Endothelial cell of umbilical vein (primary cell): ENCODE measurements at regions not wholly inside any gene's neighbourhood (a gene's known extent, or its start where the extent isn't known, plus 50 kb on each side); places are given as distances from the start of the nearest gene placed in this dataset.

Experiments used
- BruUV-seq: library from RNA; stranded (reverse); fragments of 400-500 nt; replicated peaks from 2 replicates; lab custom pipeline; 2021; lab: Mats Ljungman, UMichigan
- CTCF ChIA-PET: fragments of 300-600, 350-600 bp; sonication (Branson Sonifier 250); formaldehyde crosslinking; loops from one replicate; lab custom pipeline; 2021; ENCODE audit warnings: antibody characterized with exemption, inconsistent platforms; lab: Charles Lee
- POLR2A ChIA-PET: fragments of 300-600, 350-600 bp; sonication (Branson Sonifier 250); formaldehyde crosslinking; loops from one replicate; lab custom pipeline; 2021; ENCODE audit warnings: antibody characterized with exemption, inconsistent platforms; lab: Charles Lee
- DNase-seq: peaks from one replicate; pipeline ENCODE4 v3.0.0-alpha.2; 2011; ENCODE audit warnings: low read depth, low spot score
- FAIRE-seq: peaks from 2 replicates; lab custom pipeline; 2011; peaks lifted over from hg19 to GRCh38; lab: Jason Lieb, UNC
- H2AFZ ChIP-seq: 2 replicates; pipeline ENCODE4 v1.6.0; 2012; ENCODE audit warnings: low read depth, low read length, control low read depth, inconsistent platforms
- H3K27ac ChIP-seq: 2 replicates; pipeline ENCODE4 v1.5.1; 2011; ENCODE audit warnings: low read depth, mild to moderate bottlenecking, control low read depth, low read length, moderate library complexity; ENCODE audit not compliant: insufficient read depth
- H3K27me3 ChIP-seq, 2 experiments: 2 replicates each; pipeline versions ENCODE4 v1.6.0 to v1.6.1; 2011; ENCODE audit warnings: low read length in 2 of 2, mixed read lengths in 1 of 2; ENCODE audit not compliant: control insufficient read depth in 2 of 2, insufficient read depth in 2 of 2
- H3K36me3 ChIP-seq, 2 experiments: 2 replicates in 1 of 2; 3 replicates in 1 of 2; pipeline ENCODE4 v1.5.1; 2011; ENCODE audit warnings: low read length in 2 of 2, mild to moderate bottlenecking in 1 of 2, moderate library complexity in 1 of 2; ENCODE audit not compliant: control insufficient read depth in 2 of 2, insufficient read depth in 2 of 2; ENCODE audit errors: extremely low read depth in 1 of 2
- H3K4me1 ChIP-seq: 3 replicates; pipeline ENCODE4 v1.5.1; 2011; ENCODE audit warnings: mild to moderate bottlenecking, low read length; ENCODE audit not compliant: control insufficient read depth, insufficient read depth; ENCODE audit errors: extremely low read depth
- H3K4me2 ChIP-seq: 2 replicates; pipeline ENCODE4 v1.6.1; 2011; ENCODE audit warnings: low read length, control low read depth, mixed read lengths; ENCODE audit not compliant: insufficient read depth
- H3K4me3 ChIP-seq, 3 experiments: fragments of 200-600 bp in 1 of 3; sonication (generic), shearing (Covaris generic) in 1 of 3; replicated peaks in 1 of 3; 2 replicates each; pipeline ENCODE4 v1.5.1; 2011 to 2016; ENCODE audit warnings: control low read depth in 3 of 3, low read length in 3 of 3, mild to moderate bottlenecking in 2 of 3, inconsistent platforms in 1 of 3, low read depth in 1 of 3, moderate library complexity in 1 of 3; ENCODE audit not compliant: insufficient read depth in 1 of 3
- H3K79me2 ChIP-seq: 2 replicates; pipeline ENCODE4 v1.6.0; 2012; ENCODE audit warnings: low read length, inconsistent platforms; ENCODE audit not compliant: control insufficient read depth, insufficient read depth
- H3K9ac ChIP-seq: replicated peaks from 2 replicates; pipeline ENCODE3; 2011; ENCODE audit warnings: low read length, control low read depth; ENCODE audit not compliant: insufficient read depth; ENCODE audit errors: extremely low read depth
- H3K9me1 ChIP-seq: replicated peaks from 3 replicates; pipeline ENCODE4 v1.6.0; 2011; ENCODE audit warnings: mild to moderate bottlenecking, low read length; ENCODE audit not compliant: control insufficient read depth, insufficient read depth; ENCODE audit errors: extremely low read depth
- H3K9me3 ChIP-seq: replicated peaks from 2 replicates; pipeline ENCODE4 v1.5.1; 2012; ENCODE audit warnings: low read length, inconsistent platforms; ENCODE audit not compliant: control insufficient read depth, insufficient read depth
- H4K20me1 ChIP-seq: replicated peaks from 2 replicates; pipeline ENCODE3; 2011; ENCODE audit warnings: mild to moderate bottlenecking, low read length; ENCODE audit not compliant: control insufficient read depth, insufficient read depth; ENCODE audit errors: extremely low read depth
- EZH2 ChIP-seq: IDR thresholded peaks from 2 replicates; pipeline ENCODE4 v1.6.1; 2012; ENCODE audit warnings: borderline replicate concordance, low read depth, mild to moderate bottlenecking, moderate library complexity, low read length, inconsistent platforms; ENCODE audit not compliant: severe bottlenecking
- FOS ChIP-seq: IDR thresholded peaks from 2 replicates; pipeline ENCODE4 v1.6.1; 2011; ENCODE audit warnings: mild to moderate bottlenecking, low read length, moderate library complexity, borderline replicate concordance; ENCODE audit not compliant: insufficient read depth
- GATA2 ChIP-seq: IDR thresholded peaks from 2 replicates; pipeline ENCODE4 v1.7.0; 2011; ENCODE audit warnings: low read depth, mild to moderate bottlenecking, moderate library complexity, mixed read lengths, low read length; ENCODE audit not compliant: insufficient read length, insufficient read depth
- JUN ChIP-seq: IDR thresholded peaks from 2 replicates; pipeline ENCODE4 v1.6.1; 2011; ENCODE audit warnings: borderline replicate concordance, low read depth; ENCODE audit not compliant: insufficient read length, insufficient read depth
- MAX ChIP-seq: IDR thresholded peaks from 2 replicates; pipeline ENCODE4 v1.6.1; 2011; ENCODE audit not compliant: insufficient read depth, insufficient read length
- MYC ChIP-seq: IDR thresholded peaks from one replicate; pipeline ENCODE4 v1.6.1; 2011; ENCODE audit warnings: mild to moderate bottlenecking, low read depth, low read length
- POLR2A ChIP-seq: IDR thresholded peaks from 2 replicates; pipeline ENCODE4 v1.6.1; 2012; ENCODE audit warnings: low read depth, mild to moderate bottlenecking, control low read depth, low read length
- POLR2AphosphoS5 ChIP-seq: IDR thresholded peaks from 2 replicates; pipeline ENCODE4 v1.6.1; 2012; ENCODE audit warnings: low read depth, mild to moderate bottlenecking, control low read depth, low read length, moderate library complexity; ENCODE audit not compliant: insufficient read depth
- dilution Hi-C: fragments of 300-500 bp; cut with MboI; formaldehyde crosslinking; loops from one replicate; pipeline ENCODE4 v1.15.0; 2019; ENCODE audit warnings: low sequenced_read_pairs; ENCODE audit not compliant: extremely low pct_ligation_motif_present
- intact Hi-C: fragments of 100-400 bp; cut with micrococcal nuclease; formaldehyde crosslinking; loops from one replicate; pipeline ENCODE4 v1.10.0; 2022
- TF ChIP-seq, protein P1 (sequence below), 2 donors: IDR thresholded peaks; 1 replicate in 1 of 2; 2 replicates in 1 of 2; pipeline ENCODE4 v1.5.1; 2011; ENCODE audit warnings: low read length in 2 of 2, mild to moderate bottlenecking in 2 of 2, moderate library complexity in 2 of 2, control low read depth in 1 of 2, inconsistent platforms in 1 of 2, low read depth in 1 of 2; ENCODE audit not compliant: insufficient read depth in 1 of 2; ENCODE audit errors: extremely low read depth in 1 of 2

GRCh38 chr18:76169733-76170132 lies 325.3 kb downstream of the ZNF516 start:
- TF ChIP-seq MAX = no peak
- no peak for TF ChIP-seq POLR2A
- no peak for TF ChIP-seq GATA2
- no peak for TF ChIP-seq FOS
- no peak for TF ChIP-seq EZH2
- TF ChIP-seq, protein P1, sequence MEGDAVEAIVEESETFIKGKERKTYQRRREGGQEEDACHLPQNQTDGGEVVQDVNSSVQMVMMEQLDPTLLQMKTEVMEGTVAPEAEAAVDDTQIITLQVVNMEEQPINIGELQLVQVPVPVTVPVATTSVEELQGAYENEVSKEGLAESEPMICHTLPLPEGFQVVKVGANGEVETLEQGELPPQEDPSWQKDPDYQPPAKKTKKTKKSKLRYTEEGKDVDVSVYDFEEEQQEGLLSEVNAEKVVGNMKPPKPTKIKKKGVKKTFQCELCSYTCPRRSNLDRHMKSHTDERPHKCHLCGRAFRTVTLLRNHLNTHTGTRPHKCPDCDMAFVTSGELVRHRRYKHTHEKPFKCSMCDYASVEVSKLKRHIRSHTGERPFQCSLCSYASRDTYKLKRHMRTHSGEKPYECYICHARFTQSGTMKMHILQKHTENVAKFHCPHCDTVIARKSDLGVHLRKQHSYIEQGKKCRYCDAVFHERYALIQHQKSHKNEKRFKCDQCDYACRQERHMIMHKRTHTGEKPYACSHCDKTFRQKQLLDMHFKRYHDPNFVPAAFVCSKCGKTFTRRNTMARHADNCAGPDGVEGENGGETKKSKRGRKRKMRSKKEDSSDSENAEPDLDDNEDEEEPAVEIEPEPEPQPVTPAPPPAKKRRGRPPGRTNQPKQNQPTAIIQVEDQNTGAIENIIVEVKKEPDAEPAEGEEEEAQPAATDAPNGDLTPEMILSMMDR (IDR thresholded peaks at IDR 0.05; ENCODE audit: extremely low read depth in 1 of 2, insufficient read depth in 1 of 2, low read depth in 1 of 2, low read length in 2 of 2) = no peak
- no peak for TF ChIP-seq MYC
- TF ChIP-seq POLR2AphosphoS5 = no peak
- no peak for TF ChIP-seq JUN
- ChIA-PET POLR2A (no interaction called here), CTCF (no interaction called here)
- H4K20me1 ChIP-seq = no peaks in the 10 kb centered on the region
- no peaks in the 10 kb centered on the region for H3K27me3 ChIP-seq
- intact Hi-C loops (no loop called here), dilution Hi-C loops (no loop called here)
- FAIRE-seq = no peak
- H3K4me2 ChIP-seq = no peak overlapping the region
- no peaks in the 10 kb centered on the region for H3K9me1 ChIP-seq
- H3K79me2 ChIP-seq = no peaks in the 10 kb centered on the region
- DNase-seq = no peak
- H3K4me3 ChIP-seq = no peak overlapping the region
- no TSS peak for BruUV-seq
- no peaks in the 10 kb centered on the region for H3K4me1 ChIP-seq
- no peak overlapping the region for H3K27ac ChIP-seq
- no peak overlapping the region for H2AFZ ChIP-seq
- no peaks in the 10 kb centered on the region for H3K36me3 ChIP-seq
- peaks cover 4% of the 10 kb centered on the region for H3K9me3 ChIP-seq
- H3K9ac ChIP-seq = no peak overlapping the region
